IMR-90 (cell line): ENCODE measurements at regions not wholly inside any gene's neighbourhood (a gene's known extent, or its start where the extent isn't known, plus 50 kb on each side); places are given as distances from the start of the nearest gene placed in this dataset.

Experiments used
- ATAC-seq: fragments of 200-7000 bp; cut with Tn5 transposase; 2 replicates; pipeline ENCODE4 v1.9.1; 2020; ENCODE audit warnings: low read depth, mild to moderate bottlenecking, moderate library complexity
- BruUV-seq: library from RNA; stranded (reverse); fragments of 400-500 nt; replicated peaks from 2 replicates; lab custom pipeline; 2021; lab: Mats Ljungman, UMichigan
- CTCF ChIA-PET: fragments of 300-600 bp; formaldehyde crosslinking; extraction: SDS; loops from one replicate; lab custom pipeline; 2021; ENCODE audit warnings: antibody characterized with exemption; lab: Yijun Ruan, JAX
- POLR2A ChIA-PET: fragments of 300-600 bp; sonication (Branson Sonifier 250); formaldehyde crosslinking; loops from one replicate; lab custom pipeline; 2022; ENCODE audit warnings: antibody characterized with exemption; ENCODE audit not compliant: unreplicated experiment; lab: Charles Lee
- DNase-seq: peaks from one replicate; pipeline ENCODE4 v3.0.0; 2013
- H2AFZ ChIP-seq: replicated peaks from 2 replicates; pipeline ENCODE3; 2013; ENCODE audit warnings: low read length, mild to moderate bottlenecking; ENCODE audit not compliant: poor library complexity
- H2AK5ac ChIP-seq: 2 replicates; pipeline ENCODE4 v1.6.1; 2013; ENCODE audit warnings: low read depth, low read length, inconsistent platforms
- H2AK9ac ChIP-seq: replicated peaks from 2 replicates; pipeline ENCODE3; 2013; ENCODE audit warnings: mild to moderate bottlenecking, low read depth, low read length, moderate library complexity; ENCODE audit not compliant: poor library complexity
- H2BK120ac ChIP-seq: 2 replicates; pipeline ENCODE4 v1.6.1; 2013; ENCODE audit warnings: low read depth, low read length, inconsistent platforms
- H2BK15ac ChIP-seq: 3 replicates; pipeline ENCODE4 v1.6.1; 2013; ENCODE audit warnings: low read depth, low read length, inconsistent platforms
- H2BK20ac ChIP-seq: 2 replicates; pipeline ENCODE4 v1.6.1; 2013; ENCODE audit warnings: low read depth, mild to moderate bottlenecking, inconsistent platforms, low read length, moderate library complexity
- H2BK5ac ChIP-seq: 2 replicates; pipeline ENCODE4 v1.6.1; 2013; ENCODE audit warnings: mild to moderate bottlenecking, low read depth, low read length, inconsistent platforms; ENCODE audit not compliant: poor library complexity, severe bottlenecking
- H3K14ac ChIP-seq: replicated peaks from 2 replicates; pipeline ENCODE4 v1.6.1; 2013; ENCODE audit warnings: low read depth, low read length, inconsistent platforms
- H3K18ac ChIP-seq: 2 replicates; pipeline ENCODE4 v1.6.1; 2013; ENCODE audit warnings: low read depth, low read length, control low read depth
- H3K23ac ChIP-seq: 2 replicates; pipeline ENCODE4 v1.6.1; 2013; ENCODE audit warnings: low read depth, low read length, inconsistent platforms
- H3K27ac ChIP-seq: 2 replicates; pipeline ENCODE4 v1.5.1; 2013; ENCODE audit warnings: mild to moderate bottlenecking, control low read depth, low read length; ENCODE audit not compliant: insufficient read depth
- H3K27me3 ChIP-seq: 2 replicates; pipeline ENCODE4 v1.6.1; 2013; ENCODE audit warnings: low read length; ENCODE audit not compliant: control insufficient read depth, insufficient read depth
- H3K36me3 ChIP-seq: 2 replicates; pipeline ENCODE4 v1.6.1; 2013; ENCODE audit warnings: low read length, mixed read lengths; ENCODE audit not compliant: control insufficient read depth, insufficient read depth
- H3K4ac ChIP-seq: 2 replicates; pipeline ENCODE4 v1.6.1; 2013; ENCODE audit warnings: low read depth, low read length, inconsistent platforms
- H3K4me1 ChIP-seq: 2 replicates; pipeline ENCODE4 v1.6.1; 2013; ENCODE audit warnings: low read length, mixed read lengths; ENCODE audit not compliant: control insufficient read depth, insufficient read depth
- H3K4me2 ChIP-seq: 2 replicates; pipeline ENCODE4 v1.6.1; 2013; ENCODE audit warnings: low read depth, mild to moderate bottlenecking, control low read depth, low read length, moderate library complexity
- H3K4me3 ChIP-seq: 2 replicates; pipeline ENCODE4 v1.5.1; 2013; ENCODE audit warnings: low read depth, mild to moderate bottlenecking, control low read depth, low read length, moderate library complexity; ENCODE audit not compliant: insufficient read depth
- H3K56ac ChIP-seq: 2 replicates; pipeline ENCODE4 v1.6.1; 2013; ENCODE audit warnings: low read length, inconsistent platforms; ENCODE audit not compliant: insufficient read depth; ENCODE audit errors: extremely low read depth
- H3K79me1 ChIP-seq, 2 experiments: 2 replicates each; pipeline ENCODE4 v1.6.1; 2013; ENCODE audit warnings: low read length in 2 of 2, inconsistent platforms in 1 of 2, low read depth in 1 of 2
- H3K9ac ChIP-seq: 2 replicates; pipeline ENCODE4 v1.6.1; 2013; ENCODE audit warnings: low read depth, low read length, control low read depth
- H3K9me1 ChIP-seq: 2 replicates; pipeline ENCODE4 v1.6.1; 2013; ENCODE audit warnings: low read length, inconsistent platforms; ENCODE audit not compliant: insufficient read depth
- H3K9me3 ChIP-seq: 2 replicates; pipeline ENCODE4 v1.6.1; 2013; ENCODE audit warnings: low read length; ENCODE audit not compliant: control insufficient read depth, insufficient read depth
- H4K20me1 ChIP-seq: 2 replicates; pipeline ENCODE4 v1.6.1; 2013; ENCODE audit warnings: low read length, inconsistent platforms; ENCODE audit not compliant: insufficient read depth
- H4K5ac ChIP-seq: 2 replicates; pipeline ENCODE4 v1.6.1; 2013; ENCODE audit warnings: mild to moderate bottlenecking, low read depth, low read length, control low read depth
- H4K8ac ChIP-seq, 2 experiments: 2 replicates each; pipeline ENCODE4 v1.6.1; 2013; ENCODE audit warnings: low read depth in 2 of 2, low read length in 2 of 2, control low read depth in 1 of 2, inconsistent platforms in 1 of 2
- H4K91ac ChIP-seq: 2 replicates; pipeline ENCODE4 v1.6.1; 2013; ENCODE audit warnings: low read depth, low read length, inconsistent platforms; ENCODE audit not compliant: insufficient read depth
- CEBPB ChIP-seq: IDR thresholded peaks from 2 replicates; pipeline ENCODE4 v1.6.1; 2012; ENCODE audit warnings: low read depth, low read length, improper control_type of control experiment
- NFE2L2 ChIP-seq: fragments of 150-350 bp; IDR thresholded peaks from 2 replicates; pipeline ENCODE4 v1.6.1; 2016; ENCODE audit warnings: low read depth, mild to moderate bottlenecking, low read length
- RAD21 ChIP-seq: IDR thresholded peaks from 2 replicates; pipeline ENCODE4 v1.6.1; 2012; ENCODE audit warnings: low read length, improper control_type of control experiment
- USF2 ChIP-seq: fragments of 150-350 bp; IDR thresholded peaks from 2 replicates; pipeline ENCODE4 v1.6.1; 2017; ENCODE audit warnings: mild to moderate bottlenecking, antibody characterized with exemption, low read length, low read depth
- dilution Hi-C: fragments of 300-500 bp; cut with HindIII; formaldehyde crosslinking; loops from one replicate; pipeline ENCODE4 v1.14.3; 2018; ENCODE audit warnings: low sequenced_read_pairs; ENCODE audit not compliant: unreplicated experiment
- in situ Hi-C: fragments of 300-500 bp; cut with MboI; formaldehyde crosslinking; loops from 3 replicates; pipeline ENCODE4 v1.14.3; 2019; ENCODE audit warnings: low sequenced_read_pairs, inconsistent platforms, mixed read lengths
- intact Hi-C: fragments of 100-400 bp; cut with micrococcal nuclease; formaldehyde crosslinking; loops from 2 replicates; pipeline ENCODE4 v1.10.0; 2022

- no peak for DNase-seq
- no peak overlapping the region for H3K23ac ChIP-seq
- H4K5ac ChIP-seq = no peak overlapping the region
- no peak overlapping the region for H3K14ac ChIP-seq
- no peaks in the 10 kb centered on the region for H3K4me1 ChIP-seq
- H3K56ac ChIP-seq = no peak overlapping the region
- no peak overlapping the region for H3K27ac ChIP-seq
- ChIA-PET CTCF (no interaction called here), POLR2A (no interaction called here)
- peaks cover 2% of the 10 kb centered on the region; the same call in 1 of the 2 replicates for H3K9me3 ChIP-seq
- H3K9me1 ChIP-seq = no peaks in the 10 kb centered on the region
- BruUV-seq = no TSS peak
- no peaks in the 10 kb centered on the region for H4K20me1 ChIP-seq
- H3K79me1 ChIP-seq = no peaks in the 10 kb centered on the region
- H2BK120ac ChIP-seq = no peak overlapping the region
- no peak overlapping the region for H2AFZ ChIP-seq
- H2AK9ac ChIP-seq = no peak overlapping the region
- H3K4me3 ChIP-seq = no peak overlapping the region
- no peak overlapping the region for H2BK20ac ChIP-seq
- no peaks in the 10 kb centered on the region for H3K27me3 ChIP-seq
- H4K8ac ChIP-seq = no peak overlapping the region
- no peak overlapping the region for H2BK5ac ChIP-seq
- H2BK15ac ChIP-seq = no peak overlapping the region
- H3K36me3 ChIP-seq = no peaks in the 10 kb centered on the region
- in situ Hi-C loops (no loop called here), intact Hi-C loops (no loop called here), dilution Hi-C loops (no loop called here)
- no peak overlapping the region for H2AK5ac ChIP-seq
- no peak overlapping the region for H4K91ac ChIP-seq
- H3K4me2 ChIP-seq = no peak overlapping the region
- no peak overlapping the region for H3K18ac ChIP-seq
- TF ChIP-seq CEBPB (no peak), NFE2L2 (peak; percentile 70), RAD21 (no peak), USF2 (no peak)
- H3K9ac ChIP-seq = no peak overlapping the region
- no peak for ATAC-seq
- H3K4ac ChIP-seq = no peak overlapping the region
These were observed 419.8 kb upstream of the LRRC4C start for GRCh38 chr11:41879214-41879613.
